HepG2 (cell line): ENCODE measurements at regions not wholly inside any gene's neighbourhood (a gene's known extent, or its start where the extent isn't known, plus 50 kb on each side); places are given as distances from the start of the nearest gene placed in this dataset.

Experiments
- BRCA1 ChIP-seq: sonication (generic); formaldehyde crosslinking; IDR thresholded peaks from 2 replicates; pipeline ENCODE4 v1.4.0; 2020; ENCODE audit warnings: missing genetic modification reagents
- CHD2 ChIP-seq: IDR thresholded peaks from 2 replicates; pipeline ENCODE4 v1.6.1; 2011; ENCODE audit warnings: low read depth, low read length, improper control_type of control experiment
- EP300 ChIP-seq, 3 experiments: sonication (generic) in 1 of 3; formaldehyde crosslinking in 1 of 3; IDR thresholded peaks; 2 replicates each; pipeline versions ENCODE4 v1.5.1 to v1.6.1; 2011 to 2020; ENCODE audit warnings: low read depth in 2 of 3, low read length in 2 of 3, borderline replicate concordance in 1 of 3, improper control_type of control experiment in 1 of 3, mild to moderate bottlenecking in 1 of 3, missing genetic modification reagents in 1 of 3, moderate library complexity in 1 of 3
- GATAD2A ChIP-seq: IDR thresholded peaks from 2 replicates; pipeline ENCODE4 v1.6.1; 2016
- HCFC1 ChIP-seq: fragments of 150-350 bp; IDR thresholded peaks from 2 replicates; pipeline ENCODE4 v1.6.1; 2014; ENCODE audit warnings: low read depth, low read length
- IKZF4 ChIP-seq: sonication (generic); formaldehyde crosslinking; IDR thresholded peaks from 2 replicates; pipeline ENCODE4 v1.5.1; 2020; ENCODE audit warnings: borderline replicate concordance, mild to moderate bottlenecking, low read depth, missing genetic modification reagents; ENCODE audit errors: not compliant biosample characterization
- NR2C2 ChIP-seq: sonication (generic); formaldehyde crosslinking; IDR thresholded peaks from 2 replicates; pipeline ENCODE4 v1.4.0; 2020; ENCODE audit warnings: missing genetic modification reagents, mild to moderate bottlenecking, moderate library complexity, borderline replicate concordance
- PRPF4 ChIP-seq: fragments of 200-400 bp; formaldehyde crosslinking; IDR thresholded peaks from 2 replicates; pipeline ENCODE4 v1.6.1; 2016; ENCODE audit warnings: low read length, low read depth; ENCODE audit not compliant: poor library complexity, severe bottlenecking
- TOE1 ChIP-seq: sonication (generic); formaldehyde crosslinking; IDR thresholded peaks from 2 replicates; pipeline ENCODE4 v1.4.0; 2020; ENCODE audit warnings: mild to moderate bottlenecking, missing genetic modification reagents
- ZNF225 ChIP-seq: sonication (generic); formaldehyde crosslinking; IDR thresholded peaks from 2 replicates; pipeline ENCODE4 v1.4.0; 2020; ENCODE audit warnings: mild to moderate bottlenecking, missing genetic modification reagents
- ZNF232 ChIP-seq: sonication (generic); formaldehyde crosslinking; IDR thresholded peaks from 2 replicates; pipeline ENCODE4 v1.4.0; 2020; ENCODE audit warnings: missing genetic modification reagents, borderline replicate concordance
- TF ChIP-seq, protein P1 (sequence below): sonication (generic); formaldehyde crosslinking; IDR thresholded peaks from 2 replicates; pipeline ENCODE4 v1.5.0; 2020; ENCODE audit warnings: mild to moderate bottlenecking, missing genetic modification reagents, moderate library complexity

GRCh38 chr11:10400856-10401255 lies 54.2 kb upstream of the AMPD3 start:
- TF ChIP-seq ZNF225 (CRISPR knock-in tag) = no peak
- TF ChIP-seq IKZF4 (CRISPR knock-in tag) = no peak
- TF ChIP-seq ZNF232 (CRISPR knock-in tag) = no peak
- no peak for TF ChIP-seq NR2C2 (CRISPR knock-in tag)
- TF ChIP-seq, protein P1, sequence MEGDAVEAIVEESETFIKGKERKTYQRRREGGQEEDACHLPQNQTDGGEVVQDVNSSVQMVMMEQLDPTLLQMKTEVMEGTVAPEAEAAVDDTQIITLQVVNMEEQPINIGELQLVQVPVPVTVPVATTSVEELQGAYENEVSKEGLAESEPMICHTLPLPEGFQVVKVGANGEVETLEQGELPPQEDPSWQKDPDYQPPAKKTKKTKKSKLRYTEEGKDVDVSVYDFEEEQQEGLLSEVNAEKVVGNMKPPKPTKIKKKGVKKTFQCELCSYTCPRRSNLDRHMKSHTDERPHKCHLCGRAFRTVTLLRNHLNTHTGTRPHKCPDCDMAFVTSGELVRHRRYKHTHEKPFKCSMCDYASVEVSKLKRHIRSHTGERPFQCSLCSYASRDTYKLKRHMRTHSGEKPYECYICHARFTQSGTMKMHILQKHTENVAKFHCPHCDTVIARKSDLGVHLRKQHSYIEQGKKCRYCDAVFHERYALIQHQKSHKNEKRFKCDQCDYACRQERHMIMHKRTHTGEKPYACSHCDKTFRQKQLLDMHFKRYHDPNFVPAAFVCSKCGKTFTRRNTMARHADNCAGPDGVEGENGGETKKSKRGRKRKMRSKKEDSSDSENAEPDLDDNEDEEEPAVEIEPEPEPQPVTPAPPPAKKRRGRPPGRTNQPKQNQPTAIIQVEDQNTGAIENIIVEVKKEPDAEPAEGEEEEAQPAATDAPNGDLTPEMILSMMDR (CRISPR knock-in tag) = no peak
- no peak for TF ChIP-seq HCFC1
- no peak for TF ChIP-seq CHD2
- no peak for TF ChIP-seq GATAD2A (CRISPR knock-in tag)
- TF ChIP-seq BRCA1 = no peak
- TF ChIP-seq EP300 (IDR thresholded peaks at IDR 0.05; ENCODE audit: low read depth in 2 of 2, low read length in 2 of 2) = no peak
- TF ChIP-seq EP300 (CRISPR knock-in tag; IDR thresholded peaks at IDR 0.05; ENCODE audit: borderline replicate concordance) = no peak
- TF ChIP-seq TOE1 (CRISPR knock-in tag) = no peak
- TF ChIP-seq PRPF4 = no peak
